Skeletal muscle satellite cell (primary cell): ENCODE measurements at regions not wholly inside any gene's neighbourhood (a gene's known extent, or its start where the extent isn't known, plus 50 kb on each side); places are given as distances from the start of the nearest gene placed in this dataset.
"Not testable (repeated sequence)": the region's sequence is repeated elsewhere in the genome, so short reads cannot be mapped to it uniquely, and the experiment has no call there.

Experiments used
- H3K27me3 ChIP-seq: 2 replicates; pipeline ENCODE4 v1.7.0; 2013; ENCODE audit warnings: low read length; ENCODE audit not compliant: control insufficient read depth, insufficient read depth
- H3K36me3 ChIP-seq: 2 replicates; pipeline ENCODE4 v1.7.0; 2013; ENCODE audit warnings: mild to moderate bottlenecking, control low read depth, low read length; ENCODE audit not compliant: insufficient read depth
- H3K4me1 ChIP-seq: 2 replicates; pipeline ENCODE4 v1.7.0; 2013; ENCODE audit warnings: low read length; ENCODE audit not compliant: control insufficient read depth, insufficient read depth
- H3K4me2 ChIP-seq: 2 replicates; pipeline ENCODE4 v1.7.0; 2013; ENCODE audit warnings: mild to moderate bottlenecking, low read length
- H3K4me3 ChIP-seq: 2 replicates; pipeline ENCODE4 v1.7.0; 2013; ENCODE audit warnings: low read length
- H3K9ac ChIP-seq: 2 replicates; pipeline ENCODE4 v1.7.0; 2013; ENCODE audit warnings: mild to moderate bottlenecking, low read depth, low read length, moderate library complexity
- H3K9me3 ChIP-seq: replicated peaks from 2 replicates; pipeline ENCODE4 v1.7.0; 2013; ENCODE audit warnings: mild to moderate bottlenecking, control low read depth, low read length

DNA sequence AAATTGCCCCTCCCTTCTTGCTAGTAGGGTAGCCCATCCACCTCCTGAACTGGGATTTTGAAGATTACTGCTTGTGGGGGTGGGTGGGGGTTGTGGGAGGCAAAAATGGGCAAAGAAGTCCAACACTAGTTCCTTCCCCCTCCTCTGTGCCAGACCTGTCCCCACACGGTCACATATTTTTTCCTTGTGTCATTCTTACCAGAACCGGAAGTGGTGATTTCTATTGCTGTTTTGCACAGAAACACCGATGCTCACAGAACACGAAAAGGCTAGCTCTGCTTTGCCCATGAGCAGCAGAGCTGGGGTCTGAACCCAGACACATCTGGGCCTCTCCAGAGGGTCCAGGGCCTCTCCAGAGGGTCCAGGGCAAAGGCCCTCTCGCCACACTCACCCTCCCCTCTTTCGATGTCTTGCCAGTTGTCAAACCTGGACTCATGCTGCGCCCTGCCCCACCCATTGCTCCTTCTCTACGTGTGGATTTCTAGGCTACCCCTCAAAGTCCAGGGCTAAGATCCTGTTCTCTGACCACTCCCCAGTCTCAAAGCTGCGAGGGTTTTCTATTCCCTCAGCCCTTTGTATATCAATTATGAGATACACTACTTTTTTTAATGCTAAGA is 264.4 kb upstream of the MSX2 start:
- Histone ChIP-seq H3K9me3 (peaks cover 3% of the 10 kb centered on the region), H3K4me2 (no peak overlapping the region), H3K4me3 (no peak overlapping the region), H3K4me1 (no peaks in the 10 kb centered on the region), H3K9ac (no peak overlapping the region), H3K36me3 (no peaks in the 10 kb centered on the region), H3K27me3 (no peaks in the 10 kb centered on the region)

DNA sequence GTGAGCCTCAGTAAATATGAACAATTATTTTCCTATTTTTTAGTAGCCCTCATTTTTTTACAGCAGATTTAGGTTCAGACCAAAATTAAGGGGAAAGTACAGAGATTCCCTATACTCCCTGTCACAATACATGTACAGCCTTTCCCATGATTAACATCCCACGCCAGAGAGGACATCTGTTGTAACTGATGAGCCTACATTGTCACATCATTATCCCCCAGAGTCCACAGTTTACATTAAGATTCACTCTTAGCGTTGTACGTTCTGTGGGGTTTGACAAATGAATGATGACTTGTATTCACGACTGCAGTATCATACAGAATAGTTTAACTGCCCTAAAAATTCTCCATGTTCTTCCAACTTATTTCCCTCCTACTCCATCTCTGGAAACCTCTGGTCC is 262.3 kb upstream of the MSX2 start:
- Histone ChIP-seq H3K4me2 (no peak overlapping the region), H3K4me3 (no peak overlapping the region), H3K9me3 (no peaks in the 10 kb centered on the region), H3K27me3 (no peaks in the 10 kb centered on the region), H3K9ac (no peak overlapping the region), H3K4me1 (no peaks in the 10 kb centered on the region), H3K36me3 (no peaks in the 10 kb centered on the region)

DNA sequence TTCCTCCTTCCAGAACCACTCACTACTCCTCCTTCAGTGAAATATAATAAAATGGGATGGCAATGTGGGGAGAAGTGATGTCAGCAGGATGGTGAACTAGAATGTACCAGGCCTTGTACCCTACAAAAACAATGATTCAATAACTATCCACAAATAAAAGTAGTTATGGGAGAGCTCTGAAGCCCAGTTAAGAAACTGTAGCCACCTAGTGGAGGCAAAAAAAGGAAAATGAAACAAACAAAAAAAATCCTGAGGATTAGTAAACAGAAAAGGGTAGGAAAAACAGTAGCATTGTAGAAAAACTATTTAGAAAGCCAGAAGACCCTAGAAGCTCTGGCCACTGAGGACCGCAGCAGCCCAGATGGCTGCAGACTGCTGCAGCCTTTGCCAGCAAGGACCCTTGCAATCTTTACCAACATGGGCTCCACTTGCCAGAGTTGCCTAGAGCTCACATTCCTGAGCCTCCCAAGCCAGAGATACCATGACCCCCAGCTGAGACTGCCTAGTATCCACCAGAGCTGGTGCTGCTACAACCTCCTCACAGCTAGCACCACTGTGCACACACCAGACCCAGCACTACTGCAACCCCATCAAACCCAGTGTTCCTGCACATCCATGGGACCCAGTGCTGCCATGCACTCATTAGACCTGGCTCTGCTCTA is 259.7 kb upstream of the MSX2 start:
- Histone ChIP-seq H3K27me3 (no peaks in the 10 kb centered on the region), H3K9me3 (no peaks in the 10 kb centered on the region), H3K9ac (no peak overlapping the region), H3K4me2 (no peak overlapping the region), H3K36me3 (no peaks in the 10 kb centered on the region), H3K4me3 (no peak overlapping the region), H3K4me1 (no peaks in the 10 kb centered on the region)

DNA sequence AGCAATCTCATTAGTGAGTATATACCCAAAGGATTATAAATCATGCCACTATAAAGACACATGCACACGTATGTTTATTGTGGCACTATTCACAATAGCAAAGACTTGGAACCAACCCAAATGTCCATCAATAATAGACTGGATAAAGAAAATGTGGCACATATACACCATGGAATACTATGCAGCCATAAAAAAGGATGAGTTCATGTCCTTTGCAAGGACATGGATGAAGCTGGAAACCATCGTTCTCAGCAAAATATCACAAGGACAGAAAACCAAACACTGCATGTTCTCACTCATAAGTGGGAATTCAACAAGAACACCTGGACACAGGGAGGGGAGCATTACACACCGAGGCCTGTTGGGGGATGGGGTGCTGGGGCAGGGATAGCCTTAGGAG is 252.9 kb upstream of the MSX2 start:
- not testable (repeated sequence) for H3K36me3 ChIP-seq, H3K27me3 ChIP-seq, H3K9ac ChIP-seq, H3K9me3 ChIP-seq, H3K4me1 ChIP-seq, H3K4me3 ChIP-seq, H3K4me2 ChIP-seq

DNA sequence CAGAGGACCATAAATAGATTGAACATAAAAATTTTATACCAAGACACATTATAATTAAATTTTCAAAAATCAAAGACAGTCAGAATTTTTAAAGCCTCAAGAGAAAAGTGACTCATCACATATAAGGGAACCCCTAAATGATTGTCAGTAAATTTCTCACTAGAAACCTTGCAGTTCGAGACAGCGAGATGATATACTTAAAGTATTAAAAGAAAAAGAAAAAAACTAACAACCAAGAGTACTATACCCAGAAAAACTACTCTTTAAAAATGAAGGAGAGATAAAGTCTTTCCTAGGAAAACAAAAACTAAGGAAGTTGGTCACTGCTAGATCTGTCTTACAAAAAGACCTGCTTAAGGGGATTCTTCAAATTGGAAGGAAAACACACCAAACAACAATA is 251.4 kb upstream of the MSX2 start:
- no peak overlapping the region for H3K4me2 ChIP-seq
- no peaks in the 10 kb centered on the region for H3K27me3 ChIP-seq
- no peaks in the 10 kb centered on the region for H3K4me1 ChIP-seq
- no peaks in the 10 kb centered on the region for H3K36me3 ChIP-seq
- no peaks in the 10 kb centered on the region for H3K9me3 ChIP-seq
- H3K9ac ChIP-seq, result no peak overlapping the region
- no peak overlapping the region for H3K4me3 ChIP-seq

DNA sequence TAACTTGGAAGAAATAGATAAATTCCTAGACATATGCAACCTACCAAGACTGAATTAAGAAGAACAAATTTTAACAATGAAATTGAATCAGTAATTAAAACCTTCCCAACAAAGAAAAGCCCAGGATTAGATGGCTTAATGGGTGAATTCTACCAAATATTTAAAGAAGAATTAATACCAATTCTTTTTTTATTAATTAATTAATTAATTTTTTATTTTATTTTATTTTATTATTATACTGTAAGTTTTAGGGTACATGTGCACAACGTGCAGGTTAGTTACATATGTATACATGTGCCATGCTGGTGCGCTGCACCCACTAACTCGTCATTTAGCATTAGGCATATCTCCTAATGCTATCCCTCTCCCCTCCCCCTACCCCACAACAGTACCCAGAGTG is 248.4 kb upstream of the MSX2 start:
- not testable (repeated sequence) for H3K9ac ChIP-seq, H3K36me3 ChIP-seq, H3K27me3 ChIP-seq, H3K4me2 ChIP-seq, H3K4me1 ChIP-seq, H3K4me3 ChIP-seq, H3K9me3 ChIP-seq

DNA sequence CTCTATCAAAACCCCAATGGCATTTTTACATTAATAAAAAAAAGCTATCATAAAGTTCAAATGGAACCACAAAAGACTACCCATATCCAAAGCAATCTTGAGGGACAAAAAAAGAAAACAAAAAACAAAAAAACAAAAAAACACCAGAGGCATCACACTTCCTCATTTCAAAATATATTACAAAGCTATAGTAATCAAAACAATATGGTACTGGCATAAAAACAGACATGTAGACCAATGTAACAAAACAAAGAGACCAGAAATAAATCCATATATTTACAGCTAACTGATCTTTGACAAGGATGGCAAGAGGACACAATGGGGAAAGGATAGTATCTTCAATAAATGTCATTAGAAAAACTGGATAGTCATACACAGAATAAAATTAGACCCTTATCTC is 245.1 kb upstream of the MSX2 start:
- no peak overlapping the region for H3K4me2 ChIP-seq

DNA sequence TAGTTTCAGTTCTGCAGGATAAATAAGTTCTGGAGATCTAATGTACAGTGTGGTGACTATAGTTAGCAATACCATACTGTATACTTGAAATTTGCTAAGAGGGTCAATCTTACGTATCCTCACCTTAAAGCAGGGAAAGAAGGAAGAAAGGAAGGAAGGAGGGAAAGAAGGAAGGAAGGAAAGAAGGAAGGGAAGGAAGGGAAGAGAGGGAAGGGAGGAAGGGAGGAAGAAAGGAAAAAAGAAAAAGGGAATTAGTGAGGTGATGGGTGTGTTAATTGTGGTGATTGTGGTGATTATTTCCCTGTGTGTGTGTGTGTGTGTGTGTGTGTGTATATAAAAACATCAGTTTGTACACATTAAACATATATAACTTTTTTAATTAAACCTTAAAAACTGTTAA is 242.6 kb upstream of the MSX2 start:
- H3K4me3 ChIP-seq, result no peak overlapping the region
- no peak overlapping the region for H3K4me2 ChIP-seq
- H3K36me3 ChIP-seq, result no peaks in the 10 kb centered on the region
- H3K9me3 ChIP-seq, result no peaks in the 10 kb centered on the region
- no peak overlapping the region for H3K9ac ChIP-seq
- no peaks in the 10 kb centered on the region for H3K4me1 ChIP-seq
- no peaks in the 10 kb centered on the region for H3K27me3 ChIP-seq

More for the DNA sequence above, 245.1 kb upstream of the MSX2 start:
- no peaks in the 10 kb centered on the region for H3K9me3 ChIP-seq
- H3K4me3 ChIP-seq, result no peak overlapping the region
- H3K36me3 ChIP-seq, result no peaks in the 10 kb centered on the region
- H3K27me3 ChIP-seq, result no peaks in the 10 kb centered on the region
- no peak overlapping the region for H3K9ac ChIP-seq
- H3K4me1 ChIP-seq, result no peaks in the 10 kb centered on the region

DNA sequence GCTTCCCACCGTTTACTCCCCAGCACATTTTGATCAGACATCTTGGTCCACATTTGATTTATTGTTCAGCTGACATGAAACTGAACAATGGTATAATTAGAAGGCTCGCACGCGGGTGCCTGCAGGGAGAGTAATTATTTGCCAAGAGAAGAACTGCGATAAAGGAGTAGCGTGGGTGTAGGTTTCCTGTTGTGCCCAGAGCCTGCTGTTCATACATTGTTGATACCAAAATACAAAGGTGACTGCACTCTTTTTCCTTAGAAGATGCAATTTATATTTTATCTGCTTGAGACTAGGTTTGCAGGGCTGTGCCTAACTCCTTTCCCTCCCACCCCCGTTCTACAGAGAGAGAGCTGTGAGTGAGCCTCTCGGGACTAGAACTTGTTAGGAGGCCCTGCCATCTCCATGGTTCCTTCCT is 241.8 kb upstream of the MSX2 start:
- no peak overlapping the region for H3K4me3 ChIP-seq
- H3K4me1 ChIP-seq, result no peaks in the 10 kb centered on the region
- H3K36me3 ChIP-seq, result no peaks in the 10 kb centered on the region
- no peaks in the 10 kb centered on the region for H3K27me3 ChIP-seq
- H3K9ac ChIP-seq, result no peak overlapping the region
- H3K4me2 ChIP-seq, result no peak overlapping the region
- H3K9me3 ChIP-seq, result no peaks in the 10 kb centered on the region

DNA sequence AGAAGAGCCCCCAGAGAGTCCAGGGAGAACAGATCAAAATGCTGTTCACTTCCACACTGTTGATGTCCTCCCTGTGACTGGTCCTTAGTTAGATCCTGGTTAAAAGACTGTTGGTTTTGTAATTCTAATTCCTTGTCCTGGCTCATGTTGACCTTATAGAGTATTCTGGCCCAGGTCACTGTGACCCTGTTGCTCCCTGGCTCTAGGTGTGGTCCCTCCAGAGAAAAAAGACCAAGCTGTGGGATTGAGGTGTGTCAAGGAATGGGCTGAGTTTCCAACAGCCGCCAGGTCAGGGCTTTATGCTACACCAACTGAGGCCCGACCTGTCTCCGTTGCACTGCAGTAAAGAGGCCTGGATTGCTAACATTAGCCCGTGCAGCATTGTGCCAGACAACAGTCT is 241.0 kb upstream of the MSX2 start:
- no peak overlapping the region for H3K4me2 ChIP-seq

DNA sequence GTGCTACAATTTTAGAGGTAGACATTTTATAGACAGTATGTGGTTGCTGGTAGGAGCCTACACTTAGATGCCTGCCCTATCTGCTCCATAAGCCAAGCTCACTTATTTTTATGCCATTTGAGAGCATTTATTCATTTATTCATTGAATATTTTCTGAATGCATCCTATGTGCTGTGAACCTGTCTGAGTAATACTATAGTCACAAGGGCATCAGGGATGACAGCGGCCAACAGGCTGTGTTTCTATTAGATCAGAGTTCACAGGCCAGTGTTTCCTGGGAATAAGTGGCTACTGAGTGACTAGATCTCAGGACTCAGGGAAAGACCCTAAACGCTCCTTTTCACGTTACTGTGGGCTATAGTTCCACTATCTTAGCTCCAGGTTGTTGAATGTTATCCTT is 235.2 kb upstream of the MSX2 start:
- peaks cover 3% of the 10 kb centered on the region for H3K9me3 ChIP-seq
- no peaks in the 10 kb centered on the region for H3K36me3 ChIP-seq

More for the DNA sequence above, 241.0 kb upstream of the MSX2 start:
- no peak overlapping the region for H3K9ac ChIP-seq
- no peaks in the 10 kb centered on the region for H3K4me1 ChIP-seq
- H3K27me3 ChIP-seq, result no peaks in the 10 kb centered on the region
- no peaks in the 10 kb centered on the region for H3K36me3 ChIP-seq
- H3K4me3 ChIP-seq, result no peak overlapping the region
- no peaks in the 10 kb centered on the region for H3K9me3 ChIP-seq

DNA sequence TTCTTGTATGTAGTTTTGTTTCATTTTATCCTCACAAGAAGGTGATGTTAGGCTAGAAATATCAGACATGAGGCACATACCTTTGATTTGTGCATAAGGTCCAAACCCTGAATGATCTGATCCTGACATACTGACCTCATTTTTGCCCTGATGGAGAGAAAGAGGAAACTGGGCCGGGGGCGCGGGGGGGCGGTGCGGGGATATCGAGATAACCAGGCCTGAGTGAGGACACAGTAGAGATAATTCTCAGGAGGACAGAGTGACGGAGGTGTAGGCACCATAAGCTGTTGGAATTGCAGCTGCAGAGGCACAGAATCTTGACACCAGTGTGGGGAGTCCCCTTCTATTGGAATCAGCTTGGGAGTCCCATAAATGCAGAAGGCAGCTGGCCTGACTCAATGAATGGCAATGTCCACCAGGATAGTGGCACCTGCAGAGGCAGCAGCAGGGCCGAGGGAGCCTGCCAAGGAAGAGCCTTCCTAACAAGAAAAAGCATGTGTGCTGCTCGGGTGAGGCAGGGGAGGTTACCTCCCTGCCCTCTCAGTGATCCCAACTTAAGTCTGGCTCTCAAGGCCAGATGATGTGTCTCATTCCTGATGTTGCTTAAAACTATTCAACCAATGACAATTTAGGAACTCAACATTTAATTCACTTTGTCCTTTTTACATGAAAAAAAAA is 234.3 kb upstream of the MSX2 start:
- H3K4me1 ChIP-seq, result no peaks in the 10 kb centered on the region

More for the DNA sequence above, 235.2 kb upstream of the MSX2 start:
- no peaks in the 10 kb centered on the region for H3K4me1 ChIP-seq
- H3K9ac ChIP-seq, result no peak overlapping the region
- no peak overlapping the region for H3K4me3 ChIP-seq
- no peak overlapping the region for H3K4me2 ChIP-seq
- no peaks in the 10 kb centered on the region for H3K27me3 ChIP-seq

More for the DNA sequence above, 234.3 kb upstream of the MSX2 start:
- Histone ChIP-seq H3K9ac (no peak overlapping the region), H3K4me3 (no peak overlapping the region), H3K36me3 (no peaks in the 10 kb centered on the region), H3K27me3 (no peaks in the 10 kb centered on the region), H3K4me2 (no peak overlapping the region), H3K9me3 (peaks cover 3% of the 10 kb centered on the region)
